ENCODE measurements at regions not wholly inside any gene's neighbourhood (a gene's known extent, or its start where the extent isn't known, plus 50 kb on each side); places are given as distances from the start of the nearest gene placed in this dataset.

DNA sequence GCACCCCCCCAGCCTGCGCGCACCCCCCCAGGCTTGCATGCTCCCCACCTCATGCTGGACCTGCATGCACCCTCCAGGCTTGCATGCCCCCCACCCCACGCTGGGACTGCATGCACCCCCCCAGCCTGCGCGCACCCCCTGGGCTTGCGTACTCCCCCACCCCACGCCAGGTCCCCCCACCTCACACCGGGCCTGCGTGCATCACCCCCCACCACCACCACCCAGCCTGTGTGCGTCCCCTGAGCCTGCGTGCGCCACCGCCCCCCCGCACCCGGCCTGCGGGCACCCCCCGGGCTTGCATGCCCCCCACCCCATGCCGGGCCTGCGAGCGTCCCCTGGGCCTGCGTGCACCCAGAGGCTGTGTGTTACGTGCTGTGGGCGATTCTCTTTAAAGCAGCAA lies 61.0 kb upstream of the SLCO4A1 start:
- DNase-seq (ENCODE audit: low spot score), result no peak

GRCh38 chr20:62581806-62582205 lies 60.5 kb upstream of the SLCO4A1 start:
- DNase-seq (ENCODE audit: low spot score), result no peak

GRCh38 chr20:62583424-62583920 lies 58.8 kb upstream of the SLCO4A1 start:
- DNase-seq (ENCODE audit: low spot score), result no peak

DNA sequence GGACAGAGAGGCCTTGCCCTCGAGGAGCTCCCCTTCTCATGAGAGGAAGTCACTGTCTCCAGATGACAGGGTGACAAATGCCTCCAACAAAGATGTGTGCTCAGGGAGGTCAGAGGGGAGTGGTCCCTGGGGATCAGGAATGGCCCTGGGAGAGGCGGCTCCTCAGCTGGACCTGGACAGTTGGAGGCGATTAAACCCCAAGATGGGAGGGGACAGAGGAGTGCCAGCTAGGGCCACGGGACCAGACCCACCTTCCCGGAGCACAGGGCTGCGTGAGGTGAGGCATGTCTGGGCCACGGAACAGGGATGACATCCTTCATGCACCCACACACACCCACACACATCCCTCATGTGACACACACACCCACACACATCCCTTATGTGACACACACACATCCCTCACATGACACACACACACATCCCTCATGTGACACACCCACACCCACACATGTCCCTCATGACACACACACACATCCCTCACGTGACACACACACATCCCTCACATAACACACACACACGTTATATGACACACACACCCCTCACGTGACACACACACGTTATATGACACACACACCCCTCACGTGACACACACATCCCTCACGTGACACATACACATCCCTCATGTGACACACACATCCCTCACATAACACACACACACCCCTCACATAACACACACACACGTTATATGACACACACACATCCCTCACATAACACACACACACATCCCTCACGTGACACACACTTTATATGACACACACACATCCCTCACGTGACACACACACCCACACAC lies 57.4 kb upstream of the SLCO4A1 start:
- no peak for DNase-seq (ENCODE audit: low spot score)

GRCh38 chr20:62585461-62585970 lies 56.8 kb upstream of the SLCO4A1 start:
- DNase-seq (ENCODE audit: low spot score), result no peak

DNA sequence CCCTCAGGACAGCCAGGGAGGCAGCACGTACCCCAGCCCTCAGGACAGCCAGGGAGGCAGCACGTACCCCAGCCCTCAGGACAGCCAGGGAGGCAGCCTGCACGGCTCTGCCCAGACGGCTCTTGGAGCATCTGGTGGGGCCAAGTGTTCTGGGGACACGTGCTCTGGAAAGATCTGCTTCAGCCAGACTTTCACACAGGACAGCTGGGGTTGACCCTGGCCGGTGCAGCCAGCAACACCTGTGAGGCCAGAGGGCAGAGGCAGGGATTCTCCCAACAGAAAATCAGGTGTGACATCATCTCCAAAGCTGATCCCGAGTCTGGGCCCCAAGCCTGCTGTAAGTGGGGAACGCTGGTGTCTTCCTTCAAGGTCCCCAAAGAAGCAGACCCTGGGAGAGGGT lies 55.5 kb upstream of the SLCO4A1 start:
- DNase-seq (ENCODE audit: low spot score), result no peak

DNA sequence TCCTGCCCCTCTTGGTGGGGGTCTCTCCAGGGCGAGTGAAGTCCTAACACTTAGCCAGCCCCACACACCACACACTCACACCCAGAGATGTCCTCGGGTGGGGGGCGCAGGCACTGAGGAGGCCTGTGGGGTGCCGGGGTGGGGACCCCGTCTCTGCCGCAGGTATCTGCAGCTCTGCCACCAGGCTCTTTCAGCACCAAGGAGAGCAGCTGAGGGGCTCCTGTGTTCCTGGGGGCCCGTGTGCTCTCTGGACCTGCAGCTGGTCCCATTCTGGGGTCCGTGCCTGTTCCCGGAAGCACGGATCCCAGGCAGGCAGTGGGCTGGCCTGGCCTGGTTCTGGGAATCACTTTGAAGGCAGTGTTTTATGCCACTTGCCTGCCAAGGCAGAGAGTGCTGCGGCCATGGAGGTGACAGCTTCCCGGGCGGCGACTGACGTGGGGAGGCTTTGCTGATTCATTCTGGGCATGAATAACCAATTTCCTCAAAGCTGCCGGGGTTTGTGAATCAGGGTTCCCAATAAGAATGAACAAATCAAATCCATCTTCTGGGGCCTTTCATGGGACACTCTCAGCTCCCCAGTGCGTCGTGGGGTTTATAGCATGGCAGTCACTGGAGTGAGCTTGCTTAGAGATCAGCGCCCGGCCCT lies 54.4 kb upstream of the SLCO4A1 start:
- no peak for DNase-seq (ENCODE audit: low spot score)

GRCh38 chr20:62588458-62589149 lies 53.7 kb upstream of the SLCO4A1 start:
- no peak for DNase-seq (ENCODE audit: low spot score)

DNA sequence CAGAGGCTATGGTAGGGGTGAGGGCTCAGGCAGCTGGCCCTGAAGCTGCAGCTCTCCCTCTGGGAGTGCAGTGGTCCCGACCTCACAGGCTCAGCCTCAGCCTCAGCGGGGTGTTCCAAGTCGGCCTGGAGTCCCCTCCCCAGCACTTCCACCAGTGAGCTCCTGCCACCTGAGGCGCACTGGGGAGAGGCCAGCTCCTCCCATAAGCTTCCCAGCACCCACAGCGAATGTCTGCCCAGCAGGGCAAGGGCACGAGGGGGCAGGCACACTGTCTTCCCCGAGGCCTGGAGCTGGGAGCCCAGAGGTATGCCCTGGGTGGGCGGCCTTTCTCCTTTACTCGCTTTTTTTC lies 53.2 kb upstream of the SLCO4A1 start:
- DNase-seq (ENCODE audit: low spot score), result no peak

- DNase-seq (ENCODE audit: low spot score), result no peak
Observed at GRCh38 chr20:62589720-62590119, 52.6 kb upstream of the SLCO4A1 start.

GRCh38 chr20:62590309-62591121 lies 51.8 kb upstream of the SLCO4A1 start:
- DNase-seq (ENCODE audit: low spot score), result peak; percentile 85

- no peak for DNase-seq (ENCODE audit: low spot score)
Observed at GRCh38 chr20:62591122-62591468, 51.2 kb upstream of the SLCO4A1 start.

DNA sequence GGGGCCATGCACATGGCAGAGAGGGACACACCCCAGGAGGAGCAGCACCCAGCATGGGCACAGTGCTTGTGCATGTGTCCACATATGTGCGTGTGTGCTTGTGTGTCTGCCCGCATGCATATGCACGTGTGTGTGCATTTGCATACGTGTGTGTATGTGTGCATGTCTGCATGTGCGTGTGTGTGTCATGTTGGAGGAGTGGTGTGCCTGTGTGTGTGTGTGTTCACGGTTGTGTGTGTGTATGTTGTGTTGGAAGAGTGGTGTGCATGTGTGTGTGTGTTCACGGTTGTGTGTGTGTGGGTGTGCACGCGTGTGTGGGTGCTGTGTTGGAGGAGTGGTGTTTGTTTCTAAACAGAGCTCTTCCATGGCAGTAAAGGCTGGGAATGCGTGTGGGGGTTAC lies 50.7 kb upstream of the SLCO4A1 start:
- DNase-seq (ENCODE audit: low spot score), result no peak
